ENCODE measurements at regions not wholly inside any gene's neighbourhood (a gene's known extent, or its start where the extent isn't known, plus 50 kb on each side); places are given as distances from the start of the nearest gene placed in this dataset.

- in situ Hi-C loops (cut with HindIII; ENCODE audit: low sequenced_read_pairs) = no loop called here
- DNase-seq (ENCODE audit: low spot score) = no peak
Measured at GRCh38 chr1:69244211-69244610, 323.5 kb upstream of the LRRC7 start.

DNA sequence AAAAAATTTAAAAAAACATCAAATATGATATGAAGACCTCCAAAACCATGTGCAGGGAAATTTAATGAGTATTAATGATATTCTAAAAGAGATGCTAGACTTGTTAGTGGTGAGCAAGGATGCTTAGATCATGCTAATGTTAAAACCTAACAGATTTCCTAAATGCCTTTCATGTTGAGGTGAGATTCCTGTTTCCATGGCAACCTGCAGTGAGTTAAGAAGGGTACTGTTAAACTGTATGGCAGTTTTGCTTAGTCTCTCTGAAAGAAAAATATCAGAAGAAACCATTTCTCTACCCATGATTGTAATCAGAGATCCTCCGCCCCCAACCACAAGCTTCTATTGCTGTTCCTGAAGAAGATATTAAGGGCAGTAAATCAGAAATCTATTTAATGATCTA, 321.6 kb upstream of the LRRC7 start:
- in situ Hi-C loops (cut with HindIII; ENCODE audit: low sequenced_read_pairs) = no loop called here
- no peak for DNase-seq (ENCODE audit: low spot score)

- in situ Hi-C loops (cut with HindIII; ENCODE audit: low sequenced_read_pairs) = no loop called here
- DNase-seq (ENCODE audit: low spot score) = peak; percentile 8
Measured at GRCh38 chr1:69246710-69247109, 321.0 kb upstream of the LRRC7 start.

DNA sequence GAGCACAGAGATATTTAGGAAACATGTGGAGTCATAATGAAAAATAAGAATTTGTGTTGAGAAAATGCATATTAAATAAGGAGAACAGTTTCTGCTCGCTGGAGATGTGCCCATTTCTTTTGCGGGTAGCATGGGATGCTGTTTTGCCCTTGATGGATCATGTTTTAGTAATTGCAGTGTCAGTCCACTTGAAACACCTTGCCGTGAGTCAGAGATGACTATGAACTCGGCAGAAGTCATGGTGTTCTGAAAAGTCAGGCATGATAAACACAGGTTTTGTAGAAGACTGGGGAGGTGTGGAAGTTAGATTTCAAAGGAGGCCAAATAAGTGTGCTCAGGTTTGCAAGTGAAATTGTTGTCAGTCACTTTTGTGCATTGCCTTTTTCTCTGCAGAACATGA, 315.0 kb upstream of the LRRC7 start:
- in situ Hi-C loops (cut with HindIII; ENCODE audit: low sequenced_read_pairs) = no loop called here
- DNase-seq (ENCODE audit: low spot score) = no peak

GRCh38 chr1:69256036-69256435, 311.7 kb upstream of the LRRC7 start:
- in situ Hi-C loops (cut with HindIII; ENCODE audit: low sequenced_read_pairs) = no loop called here
- DNase-seq (ENCODE audit: low spot score) = no peak

- DNase-seq (ENCODE audit: low spot score) = no peak
- in situ Hi-C loops (cut with HindIII; ENCODE audit: low sequenced_read_pairs) = no loop called here
Measured at GRCh38 chr1:69258842-69259241, 308.9 kb upstream of the LRRC7 start.

- peak; percentile 8 for DNase-seq (ENCODE audit: low spot score)
- in situ Hi-C loops (cut with HindIII; ENCODE audit: low sequenced_read_pairs) = no loop called here
Measured at GRCh38 chr1:69263921-69264391, 303.8 kb upstream of the LRRC7 start.

GRCh38 chr1:69269491-69269890, 298.2 kb upstream of the LRRC7 start:
- DNase-seq (ENCODE audit: low spot score) = no peak
- in situ Hi-C loops (cut with HindIII; ENCODE audit: low sequenced_read_pairs) = no loop called here

DNA sequence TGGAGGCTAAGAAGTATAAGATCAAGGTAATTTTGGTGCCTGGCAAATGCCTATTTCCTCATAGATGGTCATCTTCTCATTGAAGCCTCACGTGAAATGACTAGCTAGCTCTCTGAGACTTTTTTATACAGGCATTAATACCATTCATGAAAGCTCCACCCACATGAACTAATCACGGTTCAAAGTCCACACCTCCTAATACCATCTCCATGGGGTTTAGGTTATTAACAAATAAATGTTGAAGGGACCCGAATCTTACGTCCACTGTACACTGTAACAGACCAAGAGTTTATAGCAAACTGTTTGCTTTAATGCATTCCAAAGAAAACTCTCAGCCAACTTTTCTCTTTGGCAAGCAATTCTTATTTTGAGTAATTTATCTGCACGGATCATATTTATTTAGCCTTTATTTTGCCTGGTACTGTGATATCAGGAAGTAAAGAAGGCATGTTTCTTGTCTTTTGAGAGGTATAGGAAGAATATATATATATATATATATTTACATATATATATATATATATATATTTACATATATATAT, 296.1 kb upstream of the LRRC7 start:
- in situ Hi-C loops (cut with HindIII; ENCODE audit: low sequenced_read_pairs) = no loop called here
- DNase-seq (ENCODE audit: low spot score) = no peak

DNA sequence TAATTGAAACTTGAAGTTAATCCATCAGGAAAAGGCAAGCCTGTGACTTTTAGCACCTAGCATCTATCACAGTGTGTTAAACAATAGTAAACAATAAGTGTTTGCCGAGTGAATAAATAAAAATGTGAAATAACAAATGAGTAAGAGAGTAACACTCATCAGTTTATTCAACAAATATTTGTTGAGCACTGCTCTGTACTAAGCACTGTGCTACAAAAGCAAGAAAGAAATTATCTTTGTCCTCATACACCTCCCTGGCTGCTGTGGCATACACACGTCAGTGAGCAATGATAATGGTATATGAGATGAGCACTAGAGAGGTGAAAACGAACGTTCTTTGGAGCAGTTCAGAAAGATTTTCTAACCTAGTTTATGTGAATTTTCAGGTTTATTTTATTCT, 295.0 kb upstream of the LRRC7 start:
- DNase-seq (ENCODE audit: low spot score) = no peak
- in situ Hi-C loops (cut with HindIII; ENCODE audit: low sequenced_read_pairs) = no loop called here

DNA sequence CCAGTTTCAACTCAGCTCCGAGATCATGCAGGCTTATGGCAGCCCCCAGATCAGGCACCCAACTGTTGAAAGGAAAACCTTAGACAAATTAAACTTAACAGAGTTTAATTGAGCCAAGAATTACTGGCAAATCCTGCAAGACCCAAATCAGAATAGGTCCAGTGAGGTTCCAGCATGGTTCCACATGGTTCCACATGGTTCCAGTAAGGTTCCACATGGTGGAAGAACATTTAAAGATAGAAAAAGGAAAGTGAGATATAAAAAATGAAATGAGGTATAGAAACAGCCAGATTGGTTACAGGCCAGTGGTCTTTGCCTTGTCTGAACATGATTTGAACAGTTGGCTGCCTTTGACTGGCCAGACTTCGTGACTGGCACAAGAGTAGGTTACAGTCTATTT, 288.8 kb upstream of the LRRC7 start:
- DNase-seq (ENCODE audit: low spot score) = no peak
- in situ Hi-C loops (cut with HindIII; ENCODE audit: low sequenced_read_pairs) = no loop called here

DNA sequence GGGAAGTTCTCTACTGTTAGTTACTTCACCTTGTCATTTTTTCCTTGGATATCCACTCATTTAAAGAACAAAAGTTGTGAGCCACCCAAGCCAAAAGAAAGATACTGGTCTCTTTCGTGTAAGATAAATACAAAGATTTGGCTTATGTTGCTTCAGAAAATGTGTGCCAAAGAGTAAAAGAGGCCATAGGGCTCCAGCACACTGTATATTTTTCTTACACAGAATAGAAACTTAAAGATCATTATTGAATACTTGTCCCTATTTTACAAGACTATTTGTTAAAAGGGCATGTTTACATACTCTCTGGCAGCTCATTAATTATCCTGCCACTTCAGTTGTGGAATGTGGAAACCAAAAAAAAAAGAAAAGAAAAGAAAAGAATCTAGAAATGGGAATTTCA, 284.2 kb upstream of the LRRC7 start:
- in situ Hi-C loops (cut with HindIII; ENCODE audit: low sequenced_read_pairs) = no loop called here

GRCh38 chr1:69284508-69284907, 283.2 kb upstream of the LRRC7 start:
- in situ Hi-C loops (cut with HindIII; ENCODE audit: low sequenced_read_pairs) = no loop called here
- no peak for DNase-seq (ENCODE audit: low spot score)

More for the DNA sequence above, 284.2 kb upstream of the LRRC7 start:
- no peak for DNase-seq (ENCODE audit: low spot score)

DNA sequence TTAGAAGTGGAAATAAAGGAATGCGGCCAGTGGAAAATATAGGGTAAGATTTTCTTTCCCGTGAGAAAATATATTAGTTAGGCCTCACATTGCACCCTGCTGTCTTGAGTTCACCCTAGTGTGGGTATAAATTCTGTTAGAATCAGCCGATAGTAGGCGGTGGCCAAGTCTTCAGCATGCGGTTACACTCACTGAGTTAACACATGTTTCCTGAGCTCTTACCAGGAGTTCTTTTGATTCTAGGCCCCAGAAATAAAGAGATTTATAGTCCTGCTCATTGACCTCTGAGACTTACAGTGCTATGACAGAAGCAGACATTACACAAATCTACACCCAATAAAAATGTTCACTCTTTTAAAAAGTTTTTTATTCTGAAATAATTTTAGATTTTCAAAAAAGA, 279.3 kb upstream of the LRRC7 start:
- no peak for DNase-seq (ENCODE audit: low spot score)
- in situ Hi-C loops (cut with HindIII; ENCODE audit: low sequenced_read_pairs) = no loop called here

DNA sequence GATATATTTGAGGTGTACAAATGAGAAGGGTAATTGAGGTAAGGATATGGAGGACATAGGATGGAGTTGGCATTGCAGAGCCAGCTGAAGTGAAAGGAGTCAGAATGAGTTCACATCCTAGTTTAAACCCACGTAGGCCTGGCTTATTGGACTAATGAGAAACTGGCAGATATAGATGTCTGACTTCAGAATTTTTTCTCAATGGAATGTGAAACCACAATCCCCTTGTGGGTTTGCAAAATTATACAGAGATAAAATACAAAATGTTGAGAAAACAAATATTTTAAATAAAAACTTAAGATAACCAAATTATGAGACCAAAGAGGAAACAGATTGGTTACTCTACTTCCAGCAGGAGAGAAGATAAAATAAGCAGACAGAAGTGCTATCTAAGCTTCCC, 277.4 kb upstream of the LRRC7 start:
- in situ Hi-C loops (cut with HindIII; ENCODE audit: low sequenced_read_pairs) = no loop called here

GRCh38 chr1:69291541-69291940, 276.2 kb upstream of the LRRC7 start:
- in situ Hi-C loops (cut with HindIII; ENCODE audit: low sequenced_read_pairs) = no loop called here
- DNase-seq (ENCODE audit: low spot score) = no peak

More for the DNA sequence above, 277.4 kb upstream of the LRRC7 start:
- DNase-seq (ENCODE audit: low spot score) = no peak

DNA sequence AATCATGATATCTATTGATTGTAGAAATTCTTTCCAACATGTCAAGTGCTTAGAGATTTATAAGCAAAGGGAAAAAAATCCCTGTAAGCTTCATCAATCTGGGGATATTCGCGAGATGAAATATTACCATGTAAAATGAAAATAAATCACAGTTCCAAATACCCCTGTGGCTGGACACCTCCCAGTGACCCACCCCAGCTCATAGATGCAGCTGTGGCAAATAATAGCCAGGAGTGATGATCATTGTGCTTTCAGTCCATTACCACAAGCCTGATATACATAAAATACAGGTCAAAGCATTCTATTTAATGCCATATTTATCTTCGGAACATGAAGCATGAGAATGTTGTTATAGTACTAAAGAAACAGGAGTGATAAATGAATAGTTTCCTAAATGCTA, 274.9 kb upstream of the LRRC7 start:
- DNase-seq (ENCODE audit: low spot score) = no peak
- in situ Hi-C loops (cut with HindIII; ENCODE audit: low sequenced_read_pairs) = no loop called here

GRCh38 chr1:69294171-69294570, 273.6 kb upstream of the LRRC7 start:
- in situ Hi-C loops (cut with HindIII; ENCODE audit: low sequenced_read_pairs) = no loop called here
- no peak for DNase-seq (ENCODE audit: low spot score)

DNA sequence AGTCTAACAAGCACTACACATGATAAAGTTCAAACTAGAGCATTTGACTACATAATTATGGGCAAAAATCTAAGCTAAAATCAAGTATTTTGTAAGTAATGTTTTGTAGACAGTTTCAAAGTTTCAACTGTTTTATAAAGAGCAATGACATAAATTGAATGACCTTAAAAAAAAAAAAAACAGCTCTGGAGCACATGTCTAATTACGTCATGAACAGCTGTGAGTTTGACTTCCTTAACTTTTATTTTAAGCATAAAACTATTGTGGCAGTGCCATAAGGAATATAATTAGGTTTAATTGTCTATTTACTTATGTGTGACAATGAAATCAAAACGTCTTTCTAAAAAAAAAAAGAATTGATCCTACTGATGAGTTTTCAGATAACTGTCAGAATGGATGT, 272.5 kb upstream of the LRRC7 start:
- in situ Hi-C loops (cut with HindIII; ENCODE audit: low sequenced_read_pairs) = no loop called here
- DNase-seq (ENCODE audit: low spot score) = no peak

DNA sequence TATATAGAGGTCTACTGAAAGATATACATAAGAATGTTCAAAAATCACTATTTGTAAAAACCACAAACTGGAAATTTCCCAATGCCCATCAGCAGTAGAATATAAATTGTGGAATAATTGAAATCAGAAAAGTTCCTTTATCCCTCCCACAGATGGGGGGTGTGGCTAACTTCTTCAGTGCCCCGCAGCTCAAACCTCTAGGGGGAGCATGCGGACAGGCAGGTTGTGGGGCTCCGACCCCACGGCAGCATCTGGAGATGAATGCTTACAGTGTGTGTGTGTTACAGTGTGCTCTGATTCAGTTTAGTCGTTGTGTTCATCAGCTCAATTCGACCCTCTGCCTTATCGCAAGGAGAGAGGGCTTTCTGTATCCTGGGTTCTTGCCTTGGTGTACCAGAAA, 262.1 kb upstream of the LRRC7 start:
- in situ Hi-C loops (cut with HindIII; ENCODE audit: low sequenced_read_pairs) = no loop called here
- DNase-seq (ENCODE audit: low spot score) = no peak

DNA sequence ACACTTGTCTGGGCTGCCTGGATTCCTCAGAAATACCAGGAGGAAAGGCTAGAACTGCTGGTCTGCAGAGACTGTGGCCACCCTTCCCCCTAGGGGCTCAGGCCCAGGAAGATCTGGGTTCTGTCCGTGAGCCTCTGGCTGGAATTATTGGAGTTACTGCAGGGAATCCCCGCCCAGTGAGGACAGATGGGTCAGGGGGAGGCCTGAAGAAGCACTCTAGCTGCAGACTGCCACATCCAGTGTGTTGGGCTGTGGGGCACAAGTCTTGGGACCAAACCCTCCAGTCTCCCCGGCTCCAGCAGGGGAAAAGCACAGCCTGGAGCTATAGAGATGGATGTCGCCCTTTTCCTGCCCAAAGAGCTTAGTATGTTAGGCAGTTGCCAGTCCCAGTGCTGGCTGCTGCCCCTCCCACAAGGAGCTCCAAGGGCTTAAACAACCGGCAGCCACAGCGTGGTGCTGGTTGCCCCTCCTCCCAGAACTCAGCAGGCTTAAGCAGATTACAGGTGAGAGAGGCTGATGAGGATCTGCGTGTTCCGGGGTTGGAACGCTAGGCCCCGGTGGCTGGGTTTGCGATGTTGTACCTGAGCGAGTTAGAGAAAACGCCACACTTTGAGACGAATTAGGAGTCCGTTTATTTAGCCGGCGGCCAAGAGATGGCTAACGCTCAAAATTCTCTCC, 255.5 kb upstream of the LRRC7 start:
- no peak for DNase-seq (ENCODE audit: low spot score)
- in situ Hi-C loops (cut with HindIII; ENCODE audit: low sequenced_read_pairs) = no loop called here
